Bronchial epithelial cell (primary cell): ENCODE measurements at regions not wholly inside any gene's neighbourhood (a gene's known extent, or its start where the extent isn't known, plus 50 kb on each side); places are given as distances from the start of the nearest gene placed in this dataset.

ENCODE experiments used
- DNase-seq: peaks from one replicate; pipeline ENCODE4 v3.0.0-alpha.2; 2010; ENCODE audit warnings: low read depth
- FAIRE-seq: peaks from 2 replicates; lab custom pipeline; 2011; peaks lifted over from hg19 to GRCh38; lab: Jason Lieb, UNC
- H3K27me3 ChIP-seq: 2 replicates; pipeline ENCODE4 v1.5.1; 2011; ENCODE audit warnings: low read length; ENCODE audit not compliant: control insufficient read depth, insufficient read depth
- H3K36me3 ChIP-seq: 2 replicates; pipeline ENCODE4 v1.5.1; 2011; ENCODE audit warnings: low read length; ENCODE audit not compliant: control insufficient read depth, insufficient read depth
- H3K4me3 ChIP-seq: 2 replicates; pipeline ENCODE4 v1.5.1; 2011; ENCODE audit warnings: mild to moderate bottlenecking, low read depth, low read length, control low read depth
- CTCF ChIP-seq: IDR thresholded peaks from 2 replicates; pipeline ENCODE4 v1.5.1; 2011; ENCODE audit warnings: mild to moderate bottlenecking, moderate library complexity, low read length, control low read depth, inconsistent platforms; ENCODE audit not compliant: insufficient read depth, severe bottlenecking

- H3K4me3 ChIP-seq = no peak overlapping the region
- H3K27me3 ChIP-seq = no peaks in the 10 kb centered on the region
- no peaks in the 10 kb centered on the region for H3K36me3 ChIP-seq
- no peak for TF ChIP-seq CTCF
- FAIRE-seq = peak; percentile 7
- no peak for DNase-seq
These were observed 89.0 kb upstream of the NIPBL start for GRCh38 chr5:36787365-36788093.

DNA sequence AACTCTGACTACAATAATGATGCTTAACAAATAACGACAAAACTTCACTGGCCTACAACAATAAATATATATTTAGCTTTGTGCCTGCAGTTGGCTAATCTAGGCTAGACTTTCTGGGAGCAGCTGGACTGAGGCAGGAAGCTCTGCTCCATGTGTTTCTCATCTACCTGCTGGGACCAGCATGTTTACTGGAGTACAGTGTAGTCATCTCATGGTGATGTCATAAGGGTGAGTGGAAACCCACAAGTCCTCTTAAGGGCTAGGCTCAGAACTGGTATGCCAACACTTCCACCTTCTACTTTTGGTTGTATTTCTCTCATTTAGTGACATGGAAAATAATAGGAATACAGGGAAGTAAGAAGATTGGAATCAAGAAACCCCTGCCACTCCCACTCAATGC lies 85.7 kb upstream of the NIPBL start:
- TF ChIP-seq CTCF = no peak
- Histone ChIP-seq H3K27me3 (no peaks in the 10 kb centered on the region), H3K4me3 (no peak overlapping the region), H3K36me3 (no peaks in the 10 kb centered on the region)
- DNase-seq (peak; percentile 78), FAIRE-seq (no peak)

- no peak for FAIRE-seq
- Histone ChIP-seq H3K27me3 (no peaks in the 10 kb centered on the region), H3K4me3 (no peak overlapping the region), H3K36me3 (no peaks in the 10 kb centered on the region)
- TF ChIP-seq CTCF = no peak
- no peak for DNase-seq
These were observed 83.9 kb upstream of the NIPBL start for GRCh38 chr5:36792560-36793180.

- Histone ChIP-seq H3K27me3 (no peaks in the 10 kb centered on the region), H3K4me3 (no peak overlapping the region), H3K36me3 (no peaks in the 10 kb centered on the region)
- TF ChIP-seq CTCF = no peak
- FAIRE-seq (no peak), DNase-seq (no peak)
These were observed 81.2 kb upstream of the NIPBL start for GRCh38 chr5:36795366-36795765.

DNA sequence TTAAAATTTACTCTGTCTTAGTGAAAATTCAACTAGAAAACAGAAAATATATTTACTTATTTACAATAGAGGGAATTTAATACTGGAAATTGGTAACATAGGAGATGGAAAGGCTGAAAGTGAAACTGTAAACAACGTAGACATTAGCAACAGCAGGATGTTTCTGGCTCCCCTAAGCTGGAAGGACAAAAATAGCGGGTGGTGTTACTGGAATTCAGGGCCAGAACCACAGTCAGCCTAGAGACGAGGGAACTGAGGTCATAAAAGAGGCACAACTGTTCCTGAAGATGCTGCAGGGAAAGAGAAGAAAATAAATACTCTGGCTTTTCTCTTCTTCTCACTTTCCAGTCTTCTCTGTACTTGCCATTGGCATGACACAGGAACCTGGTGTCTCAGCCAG lies 80.4 kb upstream of the NIPBL start:
- DNase-seq = no peak
- TF ChIP-seq CTCF = no peak
- FAIRE-seq = no peak
- Histone ChIP-seq H3K36me3 (no peaks in the 10 kb centered on the region), H3K4me3 (no peak overlapping the region), H3K27me3 (no peaks in the 10 kb centered on the region)
